ENCODE measurements at regions not wholly inside any gene's neighbourhood (a gene's known extent, or its start where the extent isn't known, plus 50 kb on each side); places are given as distances from the start of the nearest gene placed in this dataset.
"Not testable (repeated sequence)": the region's sequence is repeated elsewhere in the genome, so short reads cannot be mapped to it uniquely, and the experiment has no call there.

- DNase-seq (ENCODE audit: low spot score), result no peak
These were observed 403.2 kb upstream of the KLHL29 start for GRCh38 chr2:22981785-22982184.

GRCh38 chr2:22984152-22984551 lies 400.8 kb upstream of the KLHL29 start:
- DNase-seq (ENCODE audit: low spot score), result not testable (repeated sequence)

GRCh38 chr2:22990246-22990645 lies 394.7 kb upstream of the KLHL29 start:
- no peak for DNase-seq (ENCODE audit: low spot score)

GRCh38 chr2:22991844-22992243 lies 393.1 kb upstream of the KLHL29 start:
- DNase-seq (ENCODE audit: low spot score), result no peak

- no peak for DNase-seq (ENCODE audit: low spot score)
These were observed 392.5 kb upstream of the KLHL29 start for GRCh38 chr2:22992441-22992840.

- no peak for DNase-seq (ENCODE audit: low spot score)
These were observed 391.7 kb upstream of the KLHL29 start for GRCh38 chr2:22993250-22993649.

- no peak for DNase-seq (ENCODE audit: low spot score)
These were observed 389.4 kb upstream of the KLHL29 start for GRCh38 chr2:22995576-22995975.

GRCh38 chr2:22996911-22997310 lies 388.1 kb upstream of the KLHL29 start:
- DNase-seq (ENCODE audit: low spot score), result no peak

- DNase-seq (ENCODE audit: low spot score), result no peak
These were observed 386.6 kb upstream of the KLHL29 start for GRCh38 chr2:22998359-22998758.

- DNase-seq (ENCODE audit: low spot score), result no peak
These were observed 385.0 kb upstream of the KLHL29 start for GRCh38 chr2:22999951-23000350.

GRCh38 chr2:23002234-23002633 lies 382.7 kb upstream of the KLHL29 start:
- no peak for DNase-seq (ENCODE audit: low spot score)

- DNase-seq (ENCODE audit: low spot score), result no peak
These were observed 379.5 kb upstream of the KLHL29 start for GRCh38 chr2:23005469-23005868.

GRCh38 chr2:23007631-23008235 lies 377.2 kb upstream of the KLHL29 start:
- no peak for DNase-seq (ENCODE audit: low spot score)

- no peak for DNase-seq (ENCODE audit: low spot score)
These were observed 376.5 kb upstream of the KLHL29 start for GRCh38 chr2:23008440-23008839.

GRCh38 chr2:23008951-23009350 lies 376.0 kb upstream of the KLHL29 start:
- no peak for DNase-seq (ENCODE audit: low spot score)

GRCh38 chr2:23009545-23010149 lies 375.3 kb upstream of the KLHL29 start:
- DNase-seq (ENCODE audit: low spot score), result no peak

- no peak for DNase-seq (ENCODE audit: low spot score)
These were observed 372.5 kb upstream of the KLHL29 start for GRCh38 chr2:23012499-23012898.

GRCh38 chr2:23015651-23016200 lies 369.3 kb upstream of the KLHL29 start:
- no peak for DNase-seq (ENCODE audit: low spot score)

- no peak for DNase-seq (ENCODE audit: low spot score)
These were observed 365.5 kb upstream of the KLHL29 start for GRCh38 chr2:23019476-23019875.

GRCh38 chr2:23020659-23021058 lies 364.3 kb upstream of the KLHL29 start:
- DNase-seq (ENCODE audit: low spot score), result no peak

GRCh38 chr2:23021311-23022120 lies 363.5 kb upstream of the KLHL29 start:
- no peak for DNase-seq (ENCODE audit: low spot score)

- no peak for DNase-seq (ENCODE audit: low spot score)
These were observed 361.3 kb upstream of the KLHL29 start for GRCh38 chr2:23023722-23024121.

- DNase-seq (ENCODE audit: low spot score), result no peak
These were observed 358.3 kb upstream of the KLHL29 start for GRCh38 chr2:23026671-23027070.

Data from CD4-positive, alpha-beta T cell treated with Interleukin-15 for 4 hours (primary cell).